Nephron (organoid): ENCODE measurements at regions not wholly inside any gene's neighbourhood (a gene's known extent, or its start where the extent isn't known, plus 50 kb on each side); places are given as distances from the start of the nearest gene placed in this dataset.

ENCODE experiments used
- H3K27ac Mint-ChIP-seq, 3 experiments: 2 replicates each; pipeline ENCODE4 v1.8.0; 2020; ENCODE audit warnings: mixed read lengths in 3 of 3, mild to moderate bottlenecking in 2 of 3, moderate library complexity in 1 of 3
- H3K27me3 Mint-ChIP-seq: 2 replicates; pipeline ENCODE4 v1.8.0; 2021; ENCODE audit warnings: low read depth, mild to moderate bottlenecking, moderate library complexity, mixed read lengths
- H3K36me3 Mint-ChIP-seq: 2 replicates; pipeline ENCODE4 v1.8.0; 2020; ENCODE audit warnings: low read depth, mixed read lengths
- H3K4me1 Mint-ChIP-seq: 2 replicates; pipeline ENCODE4 v1.8.0; 2020; ENCODE audit warnings: mixed read lengths
- H3K4me3 Mint-ChIP-seq, 3 experiments: 2 replicates each; pipeline ENCODE4 v1.8.0; 2020; ENCODE audit warnings: mild to moderate bottlenecking in 3 of 3, mixed read lengths in 3 of 3, moderate library complexity in 2 of 3
- H3K9me3 Mint-ChIP-seq: 2 replicates; pipeline ENCODE4 v1.8.0; 2020; ENCODE audit warnings: mixed read lengths
- TF ChIP-seq, protein P1 (sequence below), 3 experiments: fragments of 200-600 bp; sonication (generic); IDR thresholded peaks; one replicate each; pipeline ENCODE4 v1.5.0; 2021; ENCODE audit warnings: antibody characterized with exemption in 3 of 3; ENCODE audit not compliant: unreplicated experiment in 3 of 3

DNA sequence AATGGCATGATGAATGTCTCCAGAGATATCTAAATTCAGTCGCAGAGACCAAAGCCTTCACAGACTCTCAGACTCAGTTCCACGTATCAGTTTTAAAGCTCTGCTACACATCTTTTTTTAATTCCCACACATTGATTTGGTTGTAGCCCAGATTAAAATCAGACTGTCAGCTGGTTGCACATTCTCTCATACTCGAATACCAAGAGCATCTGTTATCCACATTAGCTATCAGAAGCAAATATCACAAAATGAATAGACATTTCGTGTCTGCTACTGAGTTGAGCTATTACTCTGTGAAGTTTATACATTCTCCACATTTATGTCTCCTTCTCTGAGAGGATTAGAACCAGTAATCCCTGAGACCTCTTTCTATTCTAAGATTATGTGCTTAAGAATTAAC, 229.2 kb downstream of the GPAM start:
- H3K9me3 Mint-ChIP-seq, result peaks cover 13% of the 10 kb centered on the region
- TF ChIP-seq, protein P1, sequence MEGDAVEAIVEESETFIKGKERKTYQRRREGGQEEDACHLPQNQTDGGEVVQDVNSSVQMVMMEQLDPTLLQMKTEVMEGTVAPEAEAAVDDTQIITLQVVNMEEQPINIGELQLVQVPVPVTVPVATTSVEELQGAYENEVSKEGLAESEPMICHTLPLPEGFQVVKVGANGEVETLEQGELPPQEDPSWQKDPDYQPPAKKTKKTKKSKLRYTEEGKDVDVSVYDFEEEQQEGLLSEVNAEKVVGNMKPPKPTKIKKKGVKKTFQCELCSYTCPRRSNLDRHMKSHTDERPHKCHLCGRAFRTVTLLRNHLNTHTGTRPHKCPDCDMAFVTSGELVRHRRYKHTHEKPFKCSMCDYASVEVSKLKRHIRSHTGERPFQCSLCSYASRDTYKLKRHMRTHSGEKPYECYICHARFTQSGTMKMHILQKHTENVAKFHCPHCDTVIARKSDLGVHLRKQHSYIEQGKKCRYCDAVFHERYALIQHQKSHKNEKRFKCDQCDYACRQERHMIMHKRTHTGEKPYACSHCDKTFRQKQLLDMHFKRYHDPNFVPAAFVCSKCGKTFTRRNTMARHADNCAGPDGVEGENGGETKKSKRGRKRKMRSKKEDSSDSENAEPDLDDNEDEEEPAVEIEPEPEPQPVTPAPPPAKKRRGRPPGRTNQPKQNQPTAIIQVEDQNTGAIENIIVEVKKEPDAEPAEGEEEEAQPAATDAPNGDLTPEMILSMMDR (IDR thresholded peaks at IDR 0.05; ENCODE audit: unreplicated experiment in 3 of 3), result no peak
- no peaks in the 10 kb centered on the region for H3K4me1 Mint-ChIP-seq
- H3K27ac Mint-ChIP-seq, result no peak overlapping the region
- H3K36me3 Mint-ChIP-seq, result no peaks in the 10 kb centered on the region
- no peak overlapping the region for H3K4me3 Mint-ChIP-seq
- peaks cover 5% of the 10 kb centered on the region for H3K27me3 Mint-ChIP-seq

DNA sequence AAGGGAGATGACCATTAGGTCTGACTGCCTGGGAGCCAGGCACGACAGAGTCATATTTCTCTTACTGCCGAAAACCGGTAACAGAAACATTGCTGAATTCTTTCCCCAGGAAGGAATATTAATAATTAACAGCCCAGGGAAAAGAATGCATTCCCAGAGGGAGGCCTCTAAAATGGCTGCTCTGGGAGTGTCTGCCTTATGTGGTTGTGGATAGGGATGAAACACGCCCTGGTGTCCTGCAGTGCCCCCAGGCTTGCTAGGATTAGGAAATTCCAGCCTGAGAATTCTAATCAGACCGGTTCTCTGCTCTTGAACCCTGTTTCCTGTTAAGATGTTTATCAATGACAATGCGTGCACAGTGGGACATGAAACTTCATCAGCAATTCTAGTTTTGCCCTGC, 226.7 kb downstream of the GPAM start:
- Mint-ChIP-seq H3K4me3 (no peak overlapping the region), H3K27me3 (peaks cover 5% of the 10 kb centered on the region), H3K4me1 (no peaks in the 10 kb centered on the region), H3K36me3 (no peaks in the 10 kb centered on the region), H3K27ac (no peak overlapping the region), H3K9me3 (peaks cover 11% of the 10 kb centered on the region)
- TF ChIP-seq, protein P1 (IDR thresholded peaks at IDR 0.05; ENCODE audit: unreplicated experiment in 3 of 3), result no peak

DNA sequence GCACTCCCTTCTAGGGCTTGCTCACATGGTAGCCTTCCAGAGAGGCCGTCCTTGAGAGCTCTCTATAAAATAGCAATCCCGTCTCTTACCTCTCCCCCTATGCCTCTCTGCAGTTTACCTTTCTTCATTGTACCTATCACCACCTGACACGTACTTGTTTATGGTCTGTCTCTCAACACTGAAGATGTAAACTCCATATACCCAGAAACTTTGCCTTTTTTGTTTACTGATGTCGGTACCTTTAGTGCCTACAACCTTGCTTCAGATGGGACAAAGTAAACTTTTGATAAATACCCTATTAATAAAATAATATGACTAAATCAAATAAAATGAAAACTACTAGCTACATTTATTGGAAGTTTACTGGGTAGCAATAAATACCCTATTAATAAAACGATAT, 220.6 kb downstream of the GPAM start:
- no peak overlapping the region for H3K4me3 Mint-ChIP-seq
- TF ChIP-seq, protein P1 (IDR thresholded peaks at IDR 0.05; ENCODE audit: unreplicated experiment in 3 of 3), result no peak
- no peaks in the 10 kb centered on the region for H3K4me1 Mint-ChIP-seq
- H3K27ac Mint-ChIP-seq, result no peak overlapping the region
- H3K36me3 Mint-ChIP-seq, result no peaks in the 10 kb centered on the region
- peaks cover 2% of the 10 kb centered on the region for H3K9me3 Mint-ChIP-seq
- no peaks in the 10 kb centered on the region for H3K27me3 Mint-ChIP-seq

DNA sequence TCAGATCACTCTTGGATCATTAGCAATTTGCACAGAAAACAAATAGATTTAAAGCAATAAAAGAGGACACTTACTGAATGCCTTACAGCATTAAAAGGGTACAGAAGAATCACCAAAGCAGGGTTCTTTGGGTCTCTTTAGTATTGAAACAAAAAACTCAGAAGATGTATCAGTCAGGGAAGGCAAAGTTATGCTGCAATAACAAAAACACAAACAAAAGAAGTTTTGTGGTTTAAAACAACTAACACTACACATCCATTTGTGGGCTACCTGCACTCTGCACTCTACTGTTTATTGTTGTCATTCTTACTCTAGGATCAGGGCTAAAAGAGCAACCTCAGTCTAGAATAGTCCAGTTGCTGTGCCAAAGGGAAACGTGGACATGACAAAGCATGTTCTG, 216.4 kb downstream of the GPAM start:
- Mint-ChIP-seq H3K9me3 (peaks cover 2% of the 10 kb centered on the region), H3K4me3 (no peak overlapping the region), H3K27me3 (no peaks in the 10 kb centered on the region), H3K27ac (no peak overlapping the region), H3K4me1 (no peaks in the 10 kb centered on the region), H3K36me3 (no peaks in the 10 kb centered on the region)
- TF ChIP-seq, protein P1 (IDR thresholded peaks at IDR 0.05; ENCODE audit: unreplicated experiment in 3 of 3), result no peak

DNA sequence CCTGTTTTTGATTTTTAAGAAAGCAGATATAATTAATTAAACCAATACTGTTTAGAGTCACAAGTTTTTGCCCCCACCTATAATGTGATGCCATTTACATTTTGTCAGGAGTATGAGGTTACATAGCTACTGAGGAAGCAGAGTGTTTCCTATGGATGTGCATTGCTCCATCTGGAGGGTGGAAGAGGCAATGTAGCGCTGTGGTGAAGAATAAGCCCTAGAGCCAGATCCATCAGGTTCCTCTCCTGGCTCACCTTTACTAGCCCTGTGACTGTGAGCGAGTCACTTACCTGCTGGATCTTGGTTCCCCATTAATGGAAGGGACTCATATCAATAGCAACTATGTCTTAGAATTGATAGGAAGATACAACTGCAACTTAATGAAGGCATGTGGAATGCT, 216.0 kb downstream of the GPAM start:
- H3K27me3 Mint-ChIP-seq, result no peaks in the 10 kb centered on the region
- no peaks in the 10 kb centered on the region for H3K4me1 Mint-ChIP-seq
- H3K9me3 Mint-ChIP-seq, result peaks cover 2% of the 10 kb centered on the region
- no peaks in the 10 kb centered on the region for H3K36me3 Mint-ChIP-seq
- H3K4me3 Mint-ChIP-seq, result no peak overlapping the region
- TF ChIP-seq, protein P1 (IDR thresholded peaks at IDR 0.05; ENCODE audit: unreplicated experiment in 3 of 3), result no peak
- no peak overlapping the region for H3K27ac Mint-ChIP-seq

DNA sequence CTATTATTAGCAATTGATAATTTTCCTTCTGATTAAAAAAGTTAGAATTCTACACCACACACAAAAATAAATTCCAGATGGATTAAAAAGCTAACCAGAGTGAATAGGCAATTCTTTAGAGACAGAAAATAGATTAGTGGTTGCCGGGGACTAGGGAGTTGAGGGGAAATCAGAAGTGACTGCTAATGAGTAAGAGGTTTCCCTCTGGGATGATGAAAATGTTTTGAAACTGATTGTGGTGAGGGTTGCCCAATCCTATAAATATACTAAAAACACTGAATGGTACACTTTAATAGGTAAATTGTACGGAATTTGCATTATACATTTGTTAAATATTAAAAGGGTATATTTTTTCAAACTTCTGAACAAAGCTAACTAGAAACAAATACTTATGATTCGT, 214.9 kb downstream of the GPAM start:
- Mint-ChIP-seq H3K4me3 (no peak overlapping the region), H3K36me3 (no peaks in the 10 kb centered on the region)

More for the DNA sequence above, 214.9 kb downstream of the GPAM start:
- TF ChIP-seq, protein P1 (IDR thresholded peaks at IDR 0.05; ENCODE audit: unreplicated experiment in 3 of 3), result no peak
- Mint-ChIP-seq H3K27ac (no peak overlapping the region), H3K4me1 (no peaks in the 10 kb centered on the region), H3K9me3 (peaks cover 2% of the 10 kb centered on the region), H3K27me3 (no peaks in the 10 kb centered on the region)
